B cell (primary cell): ENCODE measurements at regions not wholly inside any gene's neighbourhood (a gene's known extent, or its start where the extent isn't known, plus 50 kb on each side); places are given as distances from the start of the nearest gene placed in this dataset.

Experiments
- ATAC-seq: fragments of 200-7000 bp; cut with Tn5 transposase; one replicate; pipeline ENCODE4 v1.10.0; 2021; ENCODE audit warnings: low read depth, mild to moderate bottlenecking, moderate number of reproducible peaks, moderate library complexity
- CTCF ChIA-PET: fragments of 350-600 bp; sonication (Branson Sonifier 250); formaldehyde crosslinking; loops from one replicate; lab custom pipeline; 2021; ENCODE audit warnings: antibody characterized with exemption, inconsistent platforms; lab: Charles Lee
- POLR2A ChIA-PET: fragments of 350-600 bp; sonication (Branson Sonifier 250); formaldehyde crosslinking; loops from one replicate; lab custom pipeline; 2021; ENCODE audit warnings: antibody characterized with exemption; lab: Charles Lee
- DNase-seq: peaks from one replicate; pipeline ENCODE4 v3.0.0; 2013
- H2AFZ ChIP-seq: 2 replicates; pipeline ENCODE4 v1.6.1; 2012; ENCODE audit warnings: mild to moderate bottlenecking, low read depth, low read length; ENCODE audit not compliant: insufficient read depth, poor library complexity, severe bottlenecking
- H3K27ac ChIP-seq, 2 donors: 1 replicate in 1 of 2; 2 replicates in 1 of 2; pipeline ENCODE4 v1.5.1; 2012 to 2013; ENCODE audit warnings: low read length in 2 of 2, mild to moderate bottlenecking in 2 of 2, moderate library complexity in 1 of 2
- H3K27me3 ChIP-seq, 4 experiments: fragments of 200-600 bp in 1 of 4; sonication (generic) in 1 of 4; replicated peaks in 1 of 4; 1 replicate in 2 of 4; 2 replicates in 2 of 4; pipeline versions ENCODE4 v1.6.1 to v1.7.0; 2013 to 2016; ENCODE audit warnings: low read length in 3 of 4, mild to moderate bottlenecking in 2 of 4, mixed read lengths in 1 of 4, moderate library complexity in 1 of 4; ENCODE audit not compliant: insufficient read depth in 4 of 4, control insufficient read depth in 3 of 4; ENCODE audit errors: control extremely low read depth in 1 of 4
- H3K36me3 ChIP-seq, 2 experiments: replicated peaks in 1 of 2; 1 replicate in 1 of 2; 2 replicates in 1 of 2; pipeline versions ENCODE4 v1.6.1 to v1.7.1; 2013; ENCODE audit warnings: low read length in 1 of 2; ENCODE audit not compliant: insufficient read depth in 2 of 2, control insufficient read depth in 1 of 2; ENCODE audit errors: control extremely low read depth in 1 of 2, extremely low read depth in 1 of 2
- H3K4me1 ChIP-seq, 2 donors: fragments of 200-600 bp in 1 of 2; sonication (generic) in 1 of 2; 1 replicate in 1 of 2; 2 replicates in 1 of 2; pipeline versions ENCODE4 v1.5.1 to v1.6.1; 2013 to 2017; ENCODE audit warnings: low read length in 2 of 2; ENCODE audit not compliant: control insufficient read depth in 2 of 2, insufficient read depth in 2 of 2
- H3K4me2 ChIP-seq: replicated peaks from 2 replicates; pipeline ENCODE3; 2012; ENCODE audit warnings: mild to moderate bottlenecking, low read depth, low read length; ENCODE audit not compliant: poor library complexity, severe bottlenecking
- H3K4me3 ChIP-seq, 5 experiments: fragments of 200-600 bp in 1 of 5; sonication (generic) in 1 of 5; 1 replicate in 3 of 5; 2 replicates in 2 of 5; pipeline versions ENCODE4 v1.5.1 to v1.7.0; 2011 to 2016; ENCODE audit warnings: low read length in 4 of 5, mild to moderate bottlenecking in 4 of 5, low read depth in 2 of 5, control low read depth in 1 of 5, moderate library complexity in 1 of 5; ENCODE audit not compliant: insufficient read depth in 1 of 5; ENCODE audit errors: control extremely low read depth in 1 of 5, extremely low read depth in 1 of 5
- H3K79me2 ChIP-seq: fragments of 200-600 bp; sonication (generic); one replicate; pipeline ENCODE4 v1.6.0; 2016; ENCODE audit warnings: low read length; ENCODE audit not compliant: control insufficient read depth, insufficient read depth
- H3K9ac ChIP-seq: fragments of 200-600 bp; sonication (generic); 2 replicates; pipeline ENCODE4 v1.6.1; 2017; ENCODE audit warnings: mild to moderate bottlenecking, low read length, moderate library complexity
- H3K9me3 ChIP-seq, 3 donors: one replicate each; pipeline versions ENCODE4 v1.6.1 to v1.7.1; 2013; ENCODE audit warnings: low read length in 2 of 3; ENCODE audit not compliant: control insufficient read depth in 2 of 3, insufficient read depth in 1 of 3; ENCODE audit errors: control extremely low read depth in 1 of 3
- H4K20me1 ChIP-seq: 2 replicates; pipeline ENCODE4 v1.6.0; 2012; ENCODE audit warnings: mild to moderate bottlenecking, low read length; ENCODE audit not compliant: insufficient read depth, control insufficient read depth, poor library complexity, severe bottlenecking
- H3K27ac Mint-ChIP-seq: one replicate; pipeline ENCODE4 v1.8.0; 2021; ENCODE audit warnings: mixed read lengths
- H3K27me3 Mint-ChIP-seq: one replicate; pipeline ENCODE4 v1.8.0; 2021; ENCODE audit warnings: mixed read lengths
- H3K4me1 Mint-ChIP-seq: one replicate; pipeline ENCODE4 v1.8.0; 2021; ENCODE audit warnings: mixed read lengths
- H3K4me3 Mint-ChIP-seq: one replicate; pipeline ENCODE4 v1.8.0; 2021; ENCODE audit warnings: mixed read lengths
- H3K9me3 Mint-ChIP-seq: one replicate; pipeline ENCODE4 v1.8.0; 2022; ENCODE audit warnings: mixed read lengths; ENCODE audit not compliant: insufficient read depth
- CTCF ChIP-seq: fragments of 200-600 bp; IDR thresholded peaks from one replicate; pipeline ENCODE4 v1.8.0; 2022; ENCODE audit warnings: antibody characterized with exemption, mild to moderate bottlenecking
- EZH2 ChIP-seq: IDR thresholded peaks from 2 replicates; pipeline ENCODE4 v1.6.1; 2012; ENCODE audit warnings: borderline replicate concordance, low read depth, mild to moderate bottlenecking, moderate library complexity, low read length; ENCODE audit not compliant: insufficient read depth, poor library complexity, severe bottlenecking
- WGBS: methylation state at CpG from one replicate; pipeline ENCODE4 v1.1.5; 2013; ENCODE audit warnings: missing lambda C conversion rate; ENCODE audit not compliant: insufficient coverage; 5-methylcytosine and 5-hydroxymethylcytosine counted together
- intact Hi-C: fragments of 100-400 bp; cut with micrococcal nuclease; formaldehyde crosslinking; loops from one replicate; pipeline ENCODE4 v1.10.0; 2022

DNA sequence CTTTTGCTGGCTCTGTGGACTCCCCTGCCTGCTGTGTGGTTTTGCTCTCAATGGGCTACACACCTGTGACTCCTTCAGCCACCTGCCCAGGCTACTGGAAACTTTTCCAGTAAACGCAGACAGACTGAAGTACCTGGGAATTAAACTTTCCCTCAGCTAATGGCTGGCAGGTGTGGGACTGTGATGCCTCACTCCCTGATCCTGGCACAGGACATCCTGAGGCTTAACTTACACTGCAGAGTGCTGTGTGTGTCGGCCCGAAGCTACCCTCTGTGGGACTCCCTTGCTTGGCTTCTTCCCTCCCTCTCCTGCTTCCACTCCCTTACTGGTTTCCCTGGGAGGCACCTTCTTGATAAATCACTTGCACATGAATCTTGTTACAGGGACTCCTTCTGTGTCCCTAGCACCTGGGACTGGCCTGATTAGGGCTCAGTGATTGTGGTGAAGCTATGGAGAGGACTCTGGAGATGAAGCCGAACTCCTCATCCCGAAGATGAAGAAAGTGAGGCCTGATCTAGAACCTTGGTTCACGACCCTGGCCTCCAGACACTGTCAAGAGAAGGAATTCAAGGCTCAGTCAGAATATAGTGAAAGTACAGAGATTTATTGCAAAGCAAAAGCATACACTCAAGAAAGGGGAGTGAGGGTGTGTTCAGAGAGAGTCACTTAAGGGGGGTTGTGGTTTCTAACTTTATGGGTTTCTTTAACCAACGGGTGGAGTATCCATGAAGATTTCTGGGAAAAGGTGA lies 113.4 kb upstream of the ALDH1B1 start:
- peaks cover 12% of the 10 kb centered on the region for H3K27me3 Mint-ChIP-seq
- DNase-seq = no peak

More for the DNA sequence above, 113.4 kb upstream of the ALDH1B1 start:
- Histone ChIP-seq H3K9me3 (no peaks in the 10 kb centered on the region), H3K27me3 (peaks cover 0 to 5% (median 0%) of the 10 kb centered on the region in 4 experiments), H3K79me2 (no peaks in the 10 kb centered on the region), H3K4me1 (no peaks in the 10 kb centered on the region), H3K36me3 (no peaks in the 10 kb centered on the region), H4K20me1 (no peaks in the 10 kb centered on the region), H3K4me2 (no peak overlapping the region), H3K4me3 (no peak overlapping the region), H3K27ac (no peak overlapping the region), H2AFZ (no peak overlapping the region), H3K9ac (no peak overlapping the region)
- 85% methylated on average over 7 of the region's 7 CpGs for WGBS
- Mint-ChIP-seq H3K4me3 (no peak overlapping the region), H3K4me1 (peaks cover 1% of the 10 kb centered on the region), H3K9me3 (no peaks in the 10 kb centered on the region), H3K27ac (no peak overlapping the region)
- no peak for TF ChIP-seq EZH2
- no peak for TF ChIP-seq CTCF
- ATAC-seq = no peak
- ChIA-PET POLR2A (no interaction called here), CTCF (no interaction called here)
- intact Hi-C loops = no loop called here
